Right cardiac atrium (tissue), 5 donors: ENCODE measurements at regions not wholly inside any gene's neighbourhood (a gene's known extent, or its start where the extent isn't known, plus 50 kb on each side); places are given as distances from the start of the nearest gene placed in this dataset.
A peak's percentile ranks its signal among the peaks of the same experiment; 100 is the strongest.

Experiments
- ATAC-seq, 2 donors: fragments of 200-7000 bp; cut with Tn5 transposase; one replicate each; pipeline versions ENCODE4 v1.8.0 to v1.9.1; 2020; ENCODE audit warnings: moderate library complexity in 2 of 2, mild to moderate bottlenecking in 1 of 2
- DNase-seq, 3 donors: peaks; one replicate each; pipeline ENCODE4 v3.0.0-alpha.2; 2020
- H3K27ac ChIP-seq: one replicate; pipeline ENCODE4 v1.5.1; 2013; ENCODE audit warnings: mild to moderate bottlenecking, low read length, control low read depth, moderate library complexity
- H3K27me3 ChIP-seq: one replicate; pipeline ENCODE4 v1.6.1; 2013; ENCODE audit not compliant: control insufficient read depth, insufficient read depth
- H3K4me1 ChIP-seq: one replicate; pipeline ENCODE4 v1.6.1; 2013; ENCODE audit warnings: low read length; ENCODE audit not compliant: control insufficient read depth, insufficient read depth
- H3K4me3 ChIP-seq: one replicate; pipeline ENCODE4 v1.5.1; 2013; ENCODE audit warnings: low read length, control low read depth
- H3K9me3 ChIP-seq: one replicate; pipeline ENCODE4 v1.6.1; 2013; ENCODE audit warnings: low read length; ENCODE audit not compliant: control insufficient read depth
- WGBS: extraction: QIAGEN DNeasy Blood & Tissue Kit; methylation state at CpG from one replicate; pipeline ENCODE4 v1.1.7; 2013; 5-methylcytosine and 5-hydroxymethylcytosine counted together
- intact Hi-C, 4 donors: fragments of 100-400 bp; cut with DNase I; formaldehyde crosslinking; loops; one replicate each; pipeline versions ENCODE4 v1.11.0 to v1.14.0; 2022 to 2023
- donor health status: healthy with polysubstance abuse.
- donor health status: DM: no; HTN: yes; CAD: no.
- donor health status: DM: no; HTN: no; CAD: no.
- donor health status: DM: no; HTN: yes; CAD: no; lungs with severe emphysema.
- donor health status: DM: yes; HTN: yes; CAD: no.

- ATAC-seq (peak; percentile 1 to 17), DNase-seq (peak; percentile 40 to 59 (median 50))
- Histone ChIP-seq H3K27ac (no peak overlapping the region), H3K27me3 (no peaks in the 10 kb centered on the region), H3K9me3 (no peaks in the 10 kb centered on the region), H3K4me3 (no peak overlapping the region), H3K4me1 (peaks cover 20% of the 10 kb centered on the region)
- intact Hi-C loops: no loop called here
- WGBS: 63% methylated on average over 10 of the region's 10 CpGs
Measured at GRCh38 chr12:124488520-124488919, 78.9 kb downstream of the NCOR2 start.

GRCh38 chr12:124487834-124488165 lies 79.6 kb downstream of the NCOR2 start:
- no peaks in the 10 kb centered on the region for H3K27me3 ChIP-seq
- peaks cover 20% of the 10 kb centered on the region for H3K4me1 ChIP-seq
- intact Hi-C loops: no loop called here
- H3K27ac ChIP-seq: no peak overlapping the region
- no peak overlapping the region for H3K4me3 ChIP-seq
- no peaks in the 10 kb centered on the region for H3K9me3 ChIP-seq
- WGBS: 67% methylated on average over 3 of the region's 3 CpGs
- DNase-seq (no peak), ATAC-seq (no peak)

GRCh38 chr12:124487066-124487833 lies 80.2 kb downstream of the NCOR2 start:
- ATAC-seq: peak in 1 of 2 donors; percentile 23

GRCh38 chr12:124486346-124486963 lies 81.0 kb downstream of the NCOR2 start:
- DNase-seq: peak; percentile 17 to 54 (median 35)
- no peak for ATAC-seq
- no peaks in the 10 kb centered on the region for H3K9me3 ChIP-seq
- H3K4me3 ChIP-seq: no peak overlapping the region
- H3K4me1 ChIP-seq: peaks cover 19% of the 10 kb centered on the region
- H3K27ac ChIP-seq: no peak overlapping the region
- 84% methylated on average over 26 of the region's 26 CpGs for WGBS
- intact Hi-C loops: no loop called here
- H3K27me3 ChIP-seq: no peaks in the 10 kb centered on the region

More at GRCh38 chr12:124487066-124487833, 80.2 kb downstream of the NCOR2 start:
- Histone ChIP-seq H3K4me1 (peaks cover 20% of the 10 kb centered on the region), H3K27ac (no peak overlapping the region), H3K27me3 (no peaks in the 10 kb centered on the region), H3K9me3 (no peaks in the 10 kb centered on the region), H3K4me3 (no peak overlapping the region)
- 61% methylated on average over 27 of the region's 27 CpGs for WGBS
- intact Hi-C loops: no loop called here
- peak; percentile 76 to 88 (median 85) for DNase-seq

- peaks cover 15% of the 10 kb centered on the region for H3K4me1 ChIP-seq
- H3K9me3 ChIP-seq: no peaks in the 10 kb centered on the region
- H3K4me3 ChIP-seq: no peak overlapping the region
- intact Hi-C loops: no loop called here
- ATAC-seq (no peak), DNase-seq (peak; percentile 10 to 42 (median 35))
- 89% methylated on average over 18 of the region's 18 CpGs for WGBS
- no peak overlapping the region for H3K27ac ChIP-seq
- no peaks in the 10 kb centered on the region for H3K27me3 ChIP-seq
Measured at GRCh38 chr12:124485371-124485770, 82.0 kb downstream of the NCOR2 start.

GRCh38 chr12:124484526-124484953 lies 82.9 kb downstream of the NCOR2 start:
- peak; percentile 10 to 53 (median 29) for DNase-seq
- intact Hi-C loops: no loop called here
- H3K27ac ChIP-seq: no peak overlapping the region

GRCh38 chr12:124484067-124484466 lies 83.3 kb downstream of the NCOR2 start:
- peaks cover 19% of the 10 kb centered on the region for H3K4me1 ChIP-seq
- no peaks in the 10 kb centered on the region for H3K9me3 ChIP-seq
- no peaks in the 10 kb centered on the region for H3K27me3 ChIP-seq
- ATAC-seq: no peak
- 65% methylated on average over 12 of the region's 12 CpGs for WGBS
- intact Hi-C loops: no loop called here
- DNase-seq: peak; percentile 20 to 55 (median 53)
- no peak overlapping the region for H3K27ac ChIP-seq
- H3K4me3 ChIP-seq: no peak overlapping the region

More at GRCh38 chr12:124484526-124484953, 82.9 kb downstream of the NCOR2 start:
- Histone ChIP-seq H3K9me3 (no peaks in the 10 kb centered on the region), H3K27me3 (no peaks in the 10 kb centered on the region), H3K4me1 (peaks cover 19% of the 10 kb centered on the region), H3K4me3 (no peak overlapping the region)
- WGBS: 84% methylated on average over 10 of the region's 10 CpGs
- no peak for ATAC-seq

GRCh38 chr12:124482901-124483799 lies 84.3 kb downstream of the NCOR2 start:
- Histone ChIP-seq H3K27me3 (no peaks in the 10 kb centered on the region), H3K4me1 (peaks cover 10% of the 10 kb centered on the region), H3K4me3 (no peak overlapping the region), H3K9me3 (no peaks in the 10 kb centered on the region), H3K27ac (no peak overlapping the region)
- peak; percentile 12 to 67 (median 47) for DNase-seq
- 89% methylated on average over 27 of the region's 27 CpGs for WGBS
- intact Hi-C loops: no loop called here
- ATAC-seq: no peak

- peaks cover 9% of the 10 kb centered on the region for H3K4me1 ChIP-seq
- ATAC-seq (no peak), DNase-seq (peak; percentile 9 to 61 (median 27))
Measured at GRCh38 chr12:124482567-124482893, 84.9 kb downstream of the NCOR2 start.

GRCh38 chr12:124481772-124482566 lies 85.4 kb downstream of the NCOR2 start:
- peak; percentile 11 to 45 (median 39) for DNase-seq
- H3K27me3 ChIP-seq: no peaks in the 10 kb centered on the region
- intact Hi-C loops: no loop called here
- H3K4me3 ChIP-seq: no peak overlapping the region
- 87% methylated on average over 19 of the region's 19 CpGs for WGBS
- H3K9me3 ChIP-seq: no peaks in the 10 kb centered on the region
- no peak overlapping the region for H3K27ac ChIP-seq
- ATAC-seq: no peak
- H3K4me1 ChIP-seq: peaks cover 9% of the 10 kb centered on the region

More at GRCh38 chr12:124482567-124482893, 84.9 kb downstream of the NCOR2 start:
- Histone ChIP-seq H3K4me3 (no peak overlapping the region), H3K27ac (no peak overlapping the region), H3K9me3 (no peaks in the 10 kb centered on the region), H3K27me3 (no peaks in the 10 kb centered on the region)
- WGBS: 86% methylated on average over 6 of the region's 6 CpGs
- intact Hi-C loops: no loop called here
